T-cell (primary cell): ENCODE measurements at regions not wholly inside any gene's neighbourhood (a gene's known extent, or its start where the extent isn't known, plus 50 kb on each side); places are given as distances from the start of the nearest gene placed in this dataset.

ENCODE experiments used
- ATAC-seq, 4 experiments: fragments of 200-7000 bp in 3 of 4; fragments of 150-1000 bp in 1 of 4; cut with Tn5 transposase; replicated peaks in 1 of 4; 1 replicate in 3 of 4; 2 replicates in 1 of 4; pipeline ENCODE4 v1.10.0; 2021; ENCODE audit warnings: moderate library complexity in 3 of 4, mild to moderate bottlenecking in 2 of 4, moderate number of reproducible peaks in 1 of 4
- CTCF ChIA-PET, 2 donors: fragments of 300-600 bp; sonication (Branson Sonifier 250); formaldehyde crosslinking; loops; one replicate each; lab custom pipeline; 2022; ENCODE audit warnings: antibody characterized with exemption in 2 of 2; lab: Charles Lee
- POLR2A ChIA-PET, 2 donors: fragments of 300-600 bp; sonication (Branson Sonifier 250); formaldehyde crosslinking; loops; one replicate each; lab custom pipeline; 2022; ENCODE audit warnings: antibody characterized with exemption in 2 of 2; lab: Charles Lee
- DNase-seq, 35 experiments: peaks; one replicate each; pipeline versions ENCODE4 v3.0.0 to v3.0.0-alpha.2; 2013 to 2023
- H3K27ac ChIP-seq: one replicate; pipeline ENCODE4 v1.5.1; 2013; ENCODE audit warnings: low read length
- H3K27me3 ChIP-seq, 2 experiments: replicated peaks in 1 of 2; 1 replicate in 1 of 2; 2 replicates in 1 of 2; pipeline versions ENCODE4 v1.6.1 to v1.7.0; 2013; ENCODE audit warnings: low read length in 1 of 2, mixed read lengths in 1 of 2; ENCODE audit not compliant: control insufficient read depth in 2 of 2, insufficient read depth in 2 of 2; ENCODE audit errors: extremely low read depth in 1 of 2
- H3K36me3 ChIP-seq, 2 donors: 1 replicate in 1 of 2; 2 replicates in 1 of 2; pipeline versions ENCODE4 v1.6.1 to v1.7.0; 2013; ENCODE audit warnings: low read length in 1 of 2; ENCODE audit not compliant: control insufficient read depth in 2 of 2, insufficient read depth in 1 of 2; ENCODE audit errors: extremely low read depth in 1 of 2
- H3K4me1 ChIP-seq, 2 experiments: 1 replicate in 1 of 2; 2 replicates in 1 of 2; pipeline versions ENCODE4 v1.6.1 to v1.7.0; 2013; ENCODE audit warnings: low read length in 2 of 2, mixed read lengths in 1 of 2; ENCODE audit not compliant: insufficient read depth in 2 of 2, control insufficient read depth in 1 of 2; ENCODE audit errors: extremely low read depth in 1 of 2
- H3K4me3 ChIP-seq, 2 donors: 1 replicate in 1 of 2; 2 replicates in 1 of 2; pipeline versions ENCODE4 v1.5.1 to v1.7.0; 2013; ENCODE audit warnings: mild to moderate bottlenecking in 2 of 2, low read length in 1 of 2, moderate library complexity in 1 of 2; ENCODE audit not compliant: control insufficient read depth in 1 of 2; ENCODE audit errors: extremely low read depth in 1 of 2
- H3K9me3 ChIP-seq: 2 replicates; pipeline ENCODE4 v1.7.0; 2013
- H3K27ac Mint-ChIP-seq, 2 donors: one replicate each; pipeline ENCODE4 v1.8.0; 2020 to 2021; ENCODE audit warnings: mild to moderate bottlenecking in 2 of 2, mixed read lengths in 2 of 2
- H3K27me3 Mint-ChIP-seq, 2 donors: one replicate each; pipeline ENCODE4 v1.8.0; 2021 to 2022; ENCODE audit warnings: mixed read lengths in 2 of 2
- H3K36me3 Mint-ChIP-seq: one replicate; pipeline ENCODE4 v1.8.0; 2021; ENCODE audit warnings: mixed read lengths
- H3K4me1 Mint-ChIP-seq, 3 donors: one replicate each; pipeline ENCODE4 v1.8.0; 2020 to 2022; ENCODE audit warnings: mixed read lengths in 3 of 3, mild to moderate bottlenecking in 1 of 3
- H3K4me3 Mint-ChIP-seq, 3 donors: one replicate each; pipeline ENCODE4 v1.8.0; 2020 to 2022; ENCODE audit warnings: mild to moderate bottlenecking in 3 of 3, mixed read lengths in 3 of 3, moderate library complexity in 3 of 3
- H3K9me3 Mint-ChIP-seq, 3 donors: one replicate each; pipeline ENCODE4 v1.8.0; 2020 to 2022; ENCODE audit warnings: mixed read lengths in 3 of 3
- WGBS: methylation state at CpG from one replicate; pipeline ENCODE4 v1.1.5; 2013; ENCODE audit warnings: missing lambda C conversion rate; ENCODE audit not compliant: insufficient coverage; 5-methylcytosine and 5-hydroxymethylcytosine counted together

- H3K27ac ChIP-seq: no peak overlapping the region
- ChIA-PET CTCF (no interaction called here), POLR2A (interaction anchor here in 1 of 2 donors (0.7 kb wide), 1 partner anchor 9 kb away, joined by 4 read pairs; no protein-coding TSS in a partner anchor)
- H3K9me3 ChIP-seq: no peaks in the 10 kb centered on the region
- no peaks in the 10 kb centered on the region for H3K27me3 ChIP-seq
- H3K4me3 ChIP-seq: no peak overlapping the region
- Mint-ChIP-seq H3K27me3 (peaks cover under 1 to 2% of the 10 kb centered on the region in 2 donors), H3K36me3 (no peaks in the 10 kb centered on the region), H3K4me1 (no peaks in the 10 kb centered on the region), H3K4me3 (no peak overlapping the region), H3K9me3 (no peaks in the 10 kb centered on the region), H3K27ac (no peak overlapping the region)
- DNase-seq (no peak), ATAC-seq (no peak)
- no peaks in the 10 kb centered on the region for H3K4me1 ChIP-seq
- WGBS: 0% methylated on average over 1 of the region's 2 CpGs
- no peaks in the 10 kb centered on the region for H3K36me3 ChIP-seq
These were observed 190.4 kb downstream of the OGFRL1 start for GRCh38 chr6:71478834-71479541.

- Mint-ChIP-seq H3K4me1 (no peaks in the 10 kb centered on the region), H3K36me3 (no peaks in the 10 kb centered on the region), H3K27ac (no peak overlapping the region), H3K9me3 (no peaks in the 10 kb centered on the region), H3K4me3 (no peak overlapping the region), H3K27me3 (peaks cover 0 to 2% of the 10 kb centered on the region in 2 donors)
- ChIA-PET CTCF (no interaction called here), POLR2A (no interaction called here)
- H3K36me3 ChIP-seq: no peaks in the 10 kb centered on the region
- H3K4me1 ChIP-seq: no peaks in the 10 kb centered on the region
- no peak overlapping the region for H3K4me3 ChIP-seq
- no peaks in the 10 kb centered on the region for H3K9me3 ChIP-seq
- DNase-seq (no peak), ATAC-seq (no peak)
- no peak overlapping the region for H3K27ac ChIP-seq
- WGBS: no CpG with 5 or more reads among the region's 1 CpG
- H3K27me3 ChIP-seq: no peaks in the 10 kb centered on the region
These were observed 192.0 kb downstream of the OGFRL1 start for GRCh38 chr6:71480577-71480976.

- WGBS: no CpG with 5 or more reads among the region's 1 CpG
- POLR2A ChIA-PET: no interaction called here
- Mint-ChIP-seq H3K27ac (no peak overlapping the region), H3K36me3 (no peaks in the 10 kb centered on the region), H3K4me3 (no peak overlapping the region), H3K4me1 (no peaks in the 10 kb centered on the region), H3K9me3 (no peaks in the 10 kb centered on the region), H3K27me3 (peaks cover 0 to 2% of the 10 kb centered on the region in 2 donors)
- Histone ChIP-seq H3K4me1 (no peaks in the 10 kb centered on the region), H3K9me3 (no peaks in the 10 kb centered on the region), H3K27me3 (no peaks in the 10 kb centered on the region), H3K36me3 (no peaks in the 10 kb centered on the region), H3K27ac (no peak overlapping the region), H3K4me3 (no peak overlapping the region)
- ATAC-seq (no peak), DNase-seq (no peak)
- CTCF ChIA-PET: no interaction called here
These were observed 192.4 kb downstream of the OGFRL1 start for GRCh38 chr6:71481011-71481410.

GRCh38 chr6:71481801-71482200 is 193.2 kb downstream of the OGFRL1 start:
- no peak overlapping the region for H3K27ac ChIP-seq
- CTCF ChIA-PET: no interaction called here
- no peak for ATAC-seq

GRCh38 chr6:71482742-71483141 is 194.1 kb downstream of the OGFRL1 start:
- DNase-seq (no peak), ATAC-seq (no peak)
- H3K4me3 ChIP-seq: no peak overlapping the region
- ChIA-PET POLR2A (no interaction called here), CTCF (no interaction called here)
- H3K9me3 ChIP-seq: no peaks in the 10 kb centered on the region
- peaks cover 0 to 2% of the 10 kb centered on the region in 2 donors for H3K27me3 Mint-ChIP-seq
- H3K4me1 Mint-ChIP-seq: no peaks in the 10 kb centered on the region
- H3K27ac ChIP-seq: no peak overlapping the region
- no peaks in the 10 kb centered on the region for H3K36me3 ChIP-seq
- no peak overlapping the region for H3K27ac Mint-ChIP-seq
- H3K9me3 Mint-ChIP-seq: no peaks in the 10 kb centered on the region
- 82% methylated on average over 2 of the region's 2 CpGs for WGBS
- no peaks in the 10 kb centered on the region for H3K4me1 ChIP-seq
- H3K27me3 ChIP-seq: no peaks in the 10 kb centered on the region
- H3K36me3 Mint-ChIP-seq: no peaks in the 10 kb centered on the region
- H3K4me3 Mint-ChIP-seq: no peak overlapping the region

More at GRCh38 chr6:71481801-71482200, 193.2 kb downstream of the OGFRL1 start:
- no peaks in the 10 kb centered on the region for H3K9me3 Mint-ChIP-seq
- H3K9me3 ChIP-seq: no peaks in the 10 kb centered on the region
- no peaks in the 10 kb centered on the region for H3K4me1 Mint-ChIP-seq
- H3K27me3 ChIP-seq: no peaks in the 10 kb centered on the region
- H3K4me3 Mint-ChIP-seq: no peak overlapping the region
- H3K36me3 Mint-ChIP-seq: no peaks in the 10 kb centered on the region
- POLR2A ChIA-PET: no interaction called here
- H3K4me1 ChIP-seq: no peaks in the 10 kb centered on the region
- H3K4me3 ChIP-seq: no peak overlapping the region
- DNase-seq: no peak
- H3K27me3 Mint-ChIP-seq: peaks cover 0 to 2% of the 10 kb centered on the region in 2 donors
- no peak overlapping the region for H3K27ac Mint-ChIP-seq
- H3K36me3 ChIP-seq: no peaks in the 10 kb centered on the region

GRCh38 chr6:71486461-71486860 is 197.8 kb downstream of the OGFRL1 start:
- WGBS: 80% methylated on average over 1 of the region's 2 CpGs

More at GRCh38 chr6:71486461-71486860, 197.8 kb downstream of the OGFRL1 start:
- no peak overlapping the region for H3K4me3 ChIP-seq
- no peaks in the 10 kb centered on the region for H3K9me3 ChIP-seq
- no peaks in the 10 kb centered on the region for H3K27me3 ChIP-seq
- no peaks in the 10 kb centered on the region for H3K36me3 ChIP-seq
- no peak overlapping the region for H3K27ac ChIP-seq
- Mint-ChIP-seq H3K9me3 (no peaks in the 10 kb centered on the region), H3K27ac (no peak overlapping the region), H3K4me1 (peaks cover 0 to 4% (median 0%) of the 10 kb centered on the region in 3 donors), H3K27me3 (no peaks in the 10 kb centered on the region), H3K36me3 (no peaks in the 10 kb centered on the region), H3K4me3 (no peak overlapping the region)
- no peak for DNase-seq
- ChIA-PET POLR2A (no interaction called here), CTCF (no interaction called here)
- H3K4me1 ChIP-seq: no peaks in the 10 kb centered on the region
- no peak for ATAC-seq
